H1 (cell line): ENCODE measurements at regions not wholly inside any gene's neighbourhood (a gene's known extent, or its start where the extent isn't known, plus 50 kb on each side); places are given as distances from the start of the nearest gene placed in this dataset.

ENCODE experiments used
- CTCF ChIA-PET: fragments of 300-600 bp; sonication (Branson Sonifier 250); formaldehyde crosslinking; loops from one replicate; lab custom pipeline; 2021; ENCODE audit not compliant: partially characterized antibody; lab: Charles Lee
- POLR2A ChIA-PET: fragments of 300-600 bp; sonication (Branson Sonifier 250); formaldehyde crosslinking; loops from one replicate; lab custom pipeline; 2021; ENCODE audit warnings: inconsistent platforms; ENCODE audit not compliant: partially characterized antibody; lab: Charles Lee
- DNase-seq, 2 experiments: peaks; one replicate each; pipeline versions ENCODE4 v3.0.0 to v3.0.0-alpha.2; 2010 to 2022; ENCODE audit warnings: low spot score in 2 of 2, low read depth in 1 of 2, mixed read lengths in 1 of 2
- FAIRE-seq: peaks from 2 replicates; lab custom pipeline; 2011; peaks lifted over from hg19 to GRCh38; lab: Jason Lieb, UNC
- H2AFZ ChIP-seq: 2 replicates; pipeline ENCODE4 v1.8.1; 2012; ENCODE audit warnings: low read length, inconsistent platforms
- H2AK5ac ChIP-seq: 2 replicates; pipeline ENCODE4 v1.6.1; 2013; ENCODE audit warnings: low read depth, low read length
- H2BK120ac ChIP-seq: replicated peaks from 2 replicates; pipeline ENCODE3; 2013; ENCODE audit warnings: low read depth, low read length, inconsistent platforms
- H2BK12ac ChIP-seq: 2 replicates; pipeline ENCODE4 v1.6.1; 2013; ENCODE audit warnings: low read depth, low read length
- H2BK15ac ChIP-seq: 2 replicates; pipeline ENCODE4 v1.6.1; 2013; ENCODE audit warnings: low read length
- H2BK20ac ChIP-seq: 2 replicates; pipeline ENCODE4 v1.6.1; 2013; ENCODE audit warnings: low read length
- H2BK5ac ChIP-seq: 2 replicates; pipeline ENCODE4 v1.6.1; 2013; ENCODE audit warnings: low read depth, low read length
- H3K14ac ChIP-seq: 2 replicates; pipeline ENCODE4 v1.6.1; 2013; ENCODE audit warnings: inconsistent platforms; ENCODE audit not compliant: insufficient read length
- H3K18ac ChIP-seq: 2 replicates; pipeline ENCODE4 v1.6.1; 2013; ENCODE audit warnings: low read length; ENCODE audit errors: extremely low read depth
- H3K23ac ChIP-seq: 2 replicates; pipeline ENCODE4 v1.6.1; 2013; ENCODE audit warnings: inconsistent platforms; ENCODE audit not compliant: insufficient read length
- H3K23me2 ChIP-seq: 2 replicates; pipeline ENCODE4 v1.6.1; 2013; ENCODE audit warnings: low read depth, low read length
- H3K27ac ChIP-seq: 2 replicates; pipeline ENCODE4 v1.6.1; 2011; ENCODE audit warnings: low read depth, low read length, inconsistent platforms
- H3K27me3 ChIP-seq, 4 experiments: replicated peaks in 1 of 4; 1 replicate in 1 of 4; 2 replicates in 3 of 4; pipeline versions ENCODE4 v1.6.1 to v1.8.1; 2011 to 2013; ENCODE audit warnings: low read length in 3 of 4, mild to moderate bottlenecking in 3 of 4, inconsistent platforms in 2 of 4, mixed read lengths in 2 of 4, moderate library complexity in 1 of 4; ENCODE audit not compliant: control insufficient read depth in 3 of 4, insufficient read depth in 3 of 4; ENCODE audit errors: extremely low read depth in 1 of 4
- H3K36me3 ChIP-seq, 4 experiments: 2 replicates each; pipeline versions ENCODE4 v1.6.1 to v1.8.1; 2011 to 2013; ENCODE audit warnings: mild to moderate bottlenecking in 4 of 4, low read length in 3 of 4, moderate library complexity in 2 of 4, control low read depth in 1 of 4, inconsistent platforms in 1 of 4; ENCODE audit not compliant: insufficient read depth in 4 of 4, control insufficient read depth in 2 of 4
- H3K4ac ChIP-seq: replicated peaks from 2 replicates; pipeline ENCODE3; 2013; ENCODE audit warnings: low read length, low read depth, mixed read lengths, inconsistent platforms; ENCODE audit not compliant: insufficient read length
- H3K4me1 ChIP-seq, 4 experiments: replicated peaks in 1 of 4; 1 replicate in 1 of 4; 2 replicates in 3 of 4; pipeline versions ENCODE4 v1.6.1 to v1.8.1; 2011 to 2013; ENCODE audit warnings: low read length in 3 of 4, inconsistent platforms in 2 of 4, mixed read lengths in 1 of 4; ENCODE audit not compliant: insufficient read depth in 4 of 4, control insufficient read depth in 3 of 4
- H3K4me2 ChIP-seq, 2 experiments: 2 replicates each; pipeline versions ENCODE4 v1.6.1 to v1.8.1; 2011 to 2013; ENCODE audit warnings: low read depth in 2 of 2, low read length in 2 of 2, control low read depth in 1 of 2, inconsistent platforms in 1 of 2, mild to moderate bottlenecking in 1 of 2; ENCODE audit not compliant: insufficient read depth in 1 of 2
- H3K4me3 ChIP-seq, 4 experiments: fragments of 200-600, 300-600 bp in 1 of 4; sonication (generic), shearing (Covaris generic), sonication (Bioruptor Twin) in 1 of 4; 2 replicates each; pipeline versions ENCODE4 v1.5.1 to v1.8.1; 2011 to 2016; ENCODE audit warnings: low read length in 4 of 4, low read depth in 3 of 4, control low read depth in 2 of 4, inconsistent platforms in 2 of 4, mild to moderate bottlenecking in 2 of 4, mixed read lengths in 1 of 4, moderate library complexity in 1 of 4; ENCODE audit not compliant: insufficient read depth in 2 of 4; ENCODE audit errors: extremely low read depth in 1 of 4
- H3K56ac ChIP-seq: replicated peaks from 2 replicates; pipeline ENCODE3; 2013; ENCODE audit warnings: low read depth, mild to moderate bottlenecking, mixed read lengths, low read length, inconsistent platforms; ENCODE audit not compliant: insufficient read length
- H3K79me1 ChIP-seq: 2 replicates; pipeline ENCODE4 v1.6.1; 2013; ENCODE audit warnings: low read depth, low read length, control low read depth
- H3K79me2 ChIP-seq, 2 experiments: 2 replicates each; pipeline versions ENCODE4 v1.6.1 to v1.8.1; 2012 to 2013; ENCODE audit warnings: low read length in 2 of 2, mild to moderate bottlenecking in 2 of 2, inconsistent platforms in 1 of 2; ENCODE audit not compliant: insufficient read depth in 2 of 2, control insufficient read depth in 1 of 2
- H3K9ac ChIP-seq, 4 experiments: replicated peaks in 1 of 4; 1 replicate in 1 of 4; 2 replicates in 3 of 4; pipeline versions ENCODE4 v1.6.1 to v1.8.1; 2011 to 2013; ENCODE audit warnings: low read depth in 3 of 4, low read length in 3 of 4, control low read depth in 2 of 4, mild to moderate bottlenecking in 2 of 4, moderate library complexity in 2 of 4, inconsistent platforms in 1 of 4; ENCODE audit errors: extremely low read depth in 1 of 4
- H3K9me3 ChIP-seq, 2 experiments: 2 replicates each; pipeline versions ENCODE4 v1.6.1 to v1.8.1; 2012 to 2013; ENCODE audit warnings: mild to moderate bottlenecking in 2 of 2, moderate library complexity in 2 of 2, control low read depth in 1 of 2, inconsistent platforms in 1 of 2, low read depth in 1 of 2, low read length in 1 of 2, mixed read lengths in 1 of 2; ENCODE audit not compliant: insufficient read depth in 2 of 2
- H4K20me1 ChIP-seq, 2 experiments: replicated peaks in 1 of 2; 2 replicates each; pipeline versions ENCODE3 to v1.8.1; 2011 to 2013; ENCODE audit warnings: inconsistent platforms in 2 of 2, low read length in 2 of 2, mild to moderate bottlenecking in 1 of 2; ENCODE audit not compliant: insufficient read depth in 2 of 2, control insufficient read depth in 1 of 2
- H4K5ac ChIP-seq: 2 replicates; pipeline ENCODE4 v1.6.1; 2013; ENCODE audit warnings: low read length, low read depth, mixed read lengths, inconsistent platforms; ENCODE audit not compliant: insufficient read length
- H4K8ac ChIP-seq: 2 replicates; pipeline ENCODE4 v1.8.0; 2013; ENCODE audit warnings: mild to moderate bottlenecking, moderate library complexity, low read length, inconsistent platforms; ENCODE audit not compliant: insufficient read depth; ENCODE audit errors: extremely low read depth
- H4K91ac ChIP-seq: replicated peaks from 2 replicates; pipeline ENCODE3; 2013; ENCODE audit warnings: low read length, mixed read lengths, inconsistent platforms; ENCODE audit not compliant: insufficient read length
- SUZ12 ChIP-seq: fragments of 200-600 bp; sonication (generic); IDR thresholded peaks from 2 replicates; pipeline ENCODE4 v1.6.1; 2012; ENCODE audit warnings: mild to moderate bottlenecking, inconsistent platforms, low read length, moderate library complexity, mixed read lengths
- WGBS, 2 experiments: shearing (Covaris generic) in 1 of 2; methylation state at CpG; one replicate each; pipeline versions ENCODE4 v1.1.6 to v1.1.7; 2013 to 2015; ENCODE audit warnings: low lambda C conversion rate in 2 of 2, mixed read lengths in 2 of 2, inconsistent platforms in 1 of 2, low coverage in 1 of 2, missing lambda C conversion rate in 1 of 2; ENCODE audit not compliant: insufficient replicate concordance in 2 of 2, insufficient coverage in 1 of 2, insufficient read length in 1 of 2; ENCODE audit errors: extremely low coverage in 1 of 2, missing lambda C conversion rate in 1 of 2; 5-methylcytosine and 5-hydroxymethylcytosine counted together

DNA sequence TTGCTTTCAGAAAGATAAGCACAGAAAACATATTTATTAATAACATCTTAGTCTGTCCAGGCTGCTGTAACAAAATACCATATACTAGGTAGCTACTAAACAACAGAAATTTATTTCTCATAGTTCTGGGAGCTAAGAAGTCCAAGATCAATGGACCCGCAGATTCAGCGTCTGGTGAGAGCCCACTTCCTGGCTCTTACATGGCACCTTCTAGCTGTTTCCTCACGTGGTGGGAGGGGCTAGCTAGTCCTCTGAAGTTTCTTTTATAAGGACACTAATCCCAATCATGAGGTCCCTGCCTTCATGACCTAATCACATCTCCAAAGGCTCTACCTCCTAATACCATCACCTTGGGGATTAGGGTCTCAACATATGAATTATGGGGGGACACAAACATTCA lies 57.2 kb upstream of the AFF2 start:
- no peak overlapping the region for H2AFZ ChIP-seq

More for the DNA sequence above, 57.2 kb upstream of the AFF2 start:
- Histone ChIP-seq H3K23ac (no peak overlapping the region), H3K36me3 (no peaks in the 10 kb centered on the region), H3K14ac (no peak overlapping the region), H2AK5ac (no peak overlapping the region), H2BK120ac (no peak overlapping the region), H2BK5ac (no peak overlapping the region), H3K4ac (no peak overlapping the region), H2BK12ac (no peak overlapping the region), H4K20me1 (no peaks in the 10 kb centered on the region), H2BK15ac (no peak overlapping the region), H3K9me3 (no peaks in the 10 kb centered on the region), H3K4me3 (no peak overlapping the region), H3K27me3 (peaks cover 0 to 11% (median 0%) of the 10 kb centered on the region in 4 experiments; a peak in 4 of 7 replicates), H3K9ac (no peak overlapping the region), H3K79me2 (no peaks in the 10 kb centered on the region), H3K27ac (no peak overlapping the region), H4K8ac (no peak overlapping the region), H3K4me2 (no peak overlapping the region), H4K5ac (no peak overlapping the region), H2BK20ac (no peak overlapping the region), H3K23me2 (no peaks in the 10 kb centered on the region), H3K18ac (no peak overlapping the region), H3K4me1 (peaks cover 0 to 7% (median 5%) of the 10 kb centered on the region in 4 experiments; a peak in 4 of 7 replicates), H3K79me1 (no peaks in the 10 kb centered on the region), H3K56ac (no peak overlapping the region), H4K91ac (no peak overlapping the region)
- TF ChIP-seq SUZ12 = no peak
- WGBS, 2 experiments = 89% methylated on average over 2 of the region's 3 CpGs; no CpG with 5 or more reads in 1 of the 2 experiments
- DNase-seq (no peak), FAIRE-seq (no peak)
- ChIA-PET CTCF (no interaction called here), POLR2A (no interaction called here)
